ENCODE measurements at regions not wholly inside any gene's neighbourhood (a gene's known extent, or its start where the extent isn't known, plus 50 kb on each side); places are given as distances from the start of the nearest gene placed in this dataset.
A peak's percentile ranks its signal among the peaks of the same experiment; 100 is the strongest.

DNA sequence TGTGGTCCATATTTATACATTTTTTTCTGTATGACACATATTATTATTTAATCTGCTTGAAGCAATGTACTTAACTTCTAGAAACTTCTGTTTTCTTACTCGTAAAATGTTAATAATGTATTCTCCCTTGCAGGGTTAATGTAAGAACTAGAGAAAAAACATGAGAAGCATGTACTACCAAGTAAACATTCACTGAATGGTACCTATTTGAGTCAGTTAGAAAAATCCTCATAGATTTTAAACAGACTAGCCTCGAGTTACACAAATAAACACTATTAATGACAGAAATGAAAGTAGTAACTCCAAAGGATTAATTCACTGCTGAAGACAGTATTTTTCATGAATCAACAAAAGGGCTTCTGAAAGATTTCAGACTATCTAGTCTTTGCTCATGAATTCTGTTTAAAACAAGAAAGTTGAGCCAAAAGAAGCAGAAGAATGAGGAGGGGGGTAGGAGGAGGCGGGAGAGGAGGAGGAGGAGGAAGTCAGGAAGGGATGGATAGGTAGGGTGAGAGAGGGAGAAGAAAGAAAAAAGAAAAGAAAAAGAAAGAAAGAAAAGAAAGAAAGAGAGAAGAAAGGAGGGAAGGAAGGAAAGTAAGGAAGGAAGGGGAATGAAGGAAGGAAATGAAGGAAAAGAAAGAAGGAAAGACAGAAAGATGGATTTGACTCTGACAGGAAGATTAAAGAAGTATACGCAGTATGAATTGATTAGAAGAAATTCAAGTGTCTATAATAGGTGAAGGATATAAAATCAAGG, 68.2 kb upstream of the CCDC91 start:
- TF ChIP-seq, protein P1, sequence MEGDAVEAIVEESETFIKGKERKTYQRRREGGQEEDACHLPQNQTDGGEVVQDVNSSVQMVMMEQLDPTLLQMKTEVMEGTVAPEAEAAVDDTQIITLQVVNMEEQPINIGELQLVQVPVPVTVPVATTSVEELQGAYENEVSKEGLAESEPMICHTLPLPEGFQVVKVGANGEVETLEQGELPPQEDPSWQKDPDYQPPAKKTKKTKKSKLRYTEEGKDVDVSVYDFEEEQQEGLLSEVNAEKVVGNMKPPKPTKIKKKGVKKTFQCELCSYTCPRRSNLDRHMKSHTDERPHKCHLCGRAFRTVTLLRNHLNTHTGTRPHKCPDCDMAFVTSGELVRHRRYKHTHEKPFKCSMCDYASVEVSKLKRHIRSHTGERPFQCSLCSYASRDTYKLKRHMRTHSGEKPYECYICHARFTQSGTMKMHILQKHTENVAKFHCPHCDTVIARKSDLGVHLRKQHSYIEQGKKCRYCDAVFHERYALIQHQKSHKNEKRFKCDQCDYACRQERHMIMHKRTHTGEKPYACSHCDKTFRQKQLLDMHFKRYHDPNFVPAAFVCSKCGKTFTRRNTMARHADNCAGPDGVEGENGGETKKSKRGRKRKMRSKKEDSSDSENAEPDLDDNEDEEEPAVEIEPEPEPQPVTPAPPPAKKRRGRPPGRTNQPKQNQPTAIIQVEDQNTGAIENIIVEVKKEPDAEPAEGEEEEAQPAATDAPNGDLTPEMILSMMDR (conservative IDR thresholded peaks at IDR 0.05; ENCODE audit: low read length) = no peak
- no peak overlapping the region for H3K4me3 ChIP-seq (ENCODE audit: low read length)
- no peak for DNase-seq (ENCODE audit: low read depth)

DNA sequence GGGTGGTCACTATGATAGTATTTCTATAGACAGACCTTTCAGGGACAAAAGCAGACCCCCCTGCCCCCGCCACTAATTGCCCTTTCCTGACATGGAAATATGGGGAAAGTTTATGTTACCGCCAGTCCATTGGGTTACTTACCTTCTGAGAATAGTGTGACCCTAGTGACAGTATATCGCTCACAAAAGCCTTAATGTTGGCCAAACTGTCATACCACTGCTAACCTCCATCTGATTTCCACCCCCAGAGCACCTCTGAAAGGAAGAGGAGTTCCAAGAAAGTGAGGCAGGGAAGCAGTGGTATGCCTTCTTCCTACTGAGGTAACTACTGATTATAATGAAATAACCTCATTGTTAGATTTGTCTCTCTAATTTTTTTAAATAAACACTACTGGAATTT, 67.5 kb upstream of the CCDC91 start:
- H3K4me3 ChIP-seq (ENCODE audit: low read length) = no peak overlapping the region
- DNase-seq (ENCODE audit: low read depth) = no peak
- TF ChIP-seq, protein P1 (conservative IDR thresholded peaks at IDR 0.05; ENCODE audit: low read length) = no peak

DNA sequence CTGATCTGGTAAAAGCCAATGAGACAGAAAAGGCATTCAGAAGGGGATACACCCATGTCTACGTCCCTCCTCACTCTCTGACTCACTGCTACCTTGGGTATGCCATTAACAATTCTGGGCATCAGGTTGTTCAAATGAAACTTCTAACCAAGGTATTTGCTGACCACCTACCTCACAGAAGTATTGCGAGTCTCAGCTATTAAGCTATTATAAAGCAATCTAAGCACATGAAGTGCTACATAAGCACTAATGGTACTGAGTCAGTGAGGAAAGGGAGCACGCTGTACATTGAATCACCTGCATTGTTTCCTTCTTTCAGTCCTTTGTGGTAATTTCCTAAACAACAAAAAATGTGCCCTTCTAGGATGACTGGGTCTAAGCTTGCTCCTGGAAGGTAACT, 62.8 kb upstream of the CCDC91 start:
- no peak overlapping the region for H3K4me3 ChIP-seq (ENCODE audit: low read length)
- no peak for DNase-seq (ENCODE audit: low read depth)
- TF ChIP-seq, protein P1 (conservative IDR thresholded peaks at IDR 0.05; ENCODE audit: low read length) = no peak

DNA sequence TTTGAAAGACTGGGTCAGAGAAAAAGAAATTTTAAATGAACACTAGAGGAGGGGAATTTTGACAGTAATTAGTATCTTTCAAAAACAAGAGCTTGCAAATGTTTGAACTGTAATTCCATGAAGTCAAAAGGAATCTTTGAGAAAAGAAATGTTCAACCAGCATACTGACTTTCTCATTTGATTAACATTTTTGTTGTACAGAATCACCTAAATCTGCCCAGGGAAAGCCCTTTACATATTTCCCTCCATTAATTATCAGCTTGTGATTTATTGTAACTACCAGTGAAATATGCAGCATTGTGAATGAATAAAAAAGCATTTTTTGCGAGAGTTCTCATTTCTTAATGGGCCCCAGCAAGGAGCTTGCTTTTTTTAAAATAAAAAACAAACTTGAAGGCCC, 61.2 kb upstream of the CCDC91 start:
- no peak overlapping the region for H3K4me3 ChIP-seq (ENCODE audit: low read length)
- TF ChIP-seq, protein P1 (conservative IDR thresholded peaks at IDR 0.05; ENCODE audit: low read length) = no peak
- peak; percentile 15 for DNase-seq (ENCODE audit: low read depth)

DNA sequence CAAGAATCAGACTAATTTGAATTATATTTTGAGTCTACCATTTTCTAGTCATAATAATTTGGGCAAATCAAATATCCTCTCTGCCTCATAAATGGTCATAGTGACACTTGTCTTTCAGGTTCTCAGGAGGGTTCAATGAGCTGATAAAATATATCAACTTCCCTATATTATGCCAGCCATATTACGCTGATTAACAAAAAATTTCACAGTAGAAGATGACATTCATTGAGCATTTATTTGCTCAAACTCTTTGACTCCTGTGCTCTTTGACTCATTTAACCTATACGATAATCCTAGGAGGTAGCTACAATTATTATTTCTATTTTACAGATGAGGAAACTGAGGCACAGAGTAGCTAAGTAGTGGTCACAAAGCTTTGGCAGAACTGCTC, 60.0 kb upstream of the CCDC91 start:
- no peak for DNase-seq (ENCODE audit: low read depth)
- H3K4me3 ChIP-seq (ENCODE audit: low read length) = no peak overlapping the region
- TF ChIP-seq, protein P1 (conservative IDR thresholded peaks at IDR 0.05; ENCODE audit: low read length) = no peak

DNA sequence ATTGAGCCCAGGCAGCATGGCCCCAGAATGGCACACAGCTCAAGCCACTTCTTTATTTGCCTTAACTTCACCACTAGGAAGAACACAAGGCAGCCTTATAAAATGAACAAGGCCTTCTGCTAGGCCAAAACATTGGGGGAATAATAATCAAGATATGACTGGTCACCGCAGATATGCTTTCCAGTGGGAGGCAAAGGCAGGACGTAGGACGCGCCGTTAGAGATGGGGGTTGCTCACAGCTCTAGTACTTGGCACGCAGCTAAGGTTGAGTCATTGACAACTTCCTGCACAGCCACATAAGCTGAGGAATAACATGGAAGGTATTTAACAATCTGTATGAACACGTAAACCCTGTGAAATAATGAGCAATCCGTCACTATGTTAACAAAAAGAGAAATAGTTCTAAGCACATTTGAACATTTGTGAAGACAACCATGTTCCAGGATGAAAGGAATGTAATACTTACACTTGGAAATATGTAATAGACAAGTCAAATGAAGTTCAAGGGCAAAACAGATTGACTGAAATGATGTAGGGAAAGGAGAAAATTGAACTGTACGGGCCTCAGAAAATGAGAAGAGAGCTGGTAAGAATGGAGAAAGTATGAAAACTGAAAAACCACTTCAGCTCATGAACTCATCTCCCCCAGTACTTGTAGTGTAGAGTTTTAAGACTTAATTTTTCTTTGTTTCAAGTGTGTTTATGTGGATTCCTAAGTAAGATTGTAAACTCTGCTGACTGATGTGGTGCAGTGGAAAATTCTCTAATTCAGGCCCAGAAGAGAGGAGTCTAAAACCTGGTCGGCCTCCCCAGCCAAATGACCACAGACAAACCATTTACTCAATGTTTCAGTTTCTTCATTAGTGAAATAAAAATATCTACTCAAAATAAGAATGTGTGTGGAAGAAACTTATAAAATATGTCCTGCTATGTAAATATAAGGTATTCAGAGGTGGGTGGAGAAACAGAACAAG, 59.3 kb upstream of the CCDC91 start:
- TF ChIP-seq, protein P1 (conservative IDR thresholded peaks at IDR 0.05; ENCODE audit: low read length) = no peak
- peak; percentile 95 for DNase-seq (ENCODE audit: low read depth)
- H3K4me3 ChIP-seq (ENCODE audit: low read length) = no peak overlapping the region
